ENCODE measurements at regions not wholly inside any gene's neighbourhood (a gene's known extent, or its start where the extent isn't known, plus 50 kb on each side); places are given as distances from the start of the nearest gene placed in this dataset.

GRCh38 chr6:118704915-118705314 lies 53.5 kb upstream of the CEP85L start:
- TF ChIP-seq CTCF (IDR thresholded peaks at IDR 0.05) (no peak), POLR2A (IDR thresholded peaks at IDR 0.05) (no peak)
